Fibroblast of lung (primary cell): ENCODE measurements at regions not wholly inside any gene's neighbourhood (a gene's known extent, or its start where the extent isn't known, plus 50 kb on each side); places are given as distances from the start of the nearest gene placed in this dataset.

Source experiments
- EZH2 ChIP-seq: IDR thresholded peaks from 2 replicates; pipeline ENCODE4 v1.5.1; 2012; ENCODE audit warnings: low read length, control low read depth, mild to moderate bottlenecking; ENCODE audit errors: missing control alignments
- TF ChIP-seq, protein P1 (sequence below), 2 donors: IDR thresholded peaks in 1 of 2; conservative IDR thresholded peaks in 1 of 2; 1 replicate in 1 of 2; 2 replicates in 1 of 2; pipeline ENCODE4 v1.5.1; 2011 to 2012; ENCODE audit warnings: low read length in 2 of 2, control low read depth in 1 of 2, inconsistent platforms in 1 of 2, low read depth in 1 of 2, mild to moderate bottlenecking in 1 of 2

DNA sequence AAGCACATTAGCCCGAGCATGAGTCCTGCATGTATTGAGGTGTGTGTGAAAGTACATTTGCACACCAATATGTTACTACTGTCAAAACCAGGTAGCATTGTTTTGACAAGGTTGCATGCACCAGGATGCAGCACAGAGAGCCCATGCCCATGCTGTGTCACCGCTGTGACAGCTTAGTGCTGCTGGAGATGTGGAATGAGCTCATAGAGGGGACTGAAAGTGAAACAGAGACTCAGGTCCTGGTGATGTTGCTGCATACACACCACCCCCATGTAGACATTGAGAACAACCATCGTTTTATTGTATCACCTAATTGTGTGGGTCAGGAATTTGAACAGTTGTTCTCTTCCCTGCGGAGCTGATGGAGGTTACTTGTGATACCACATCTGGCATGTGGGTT is 53.0 kb downstream of the GADD45G start:
- TF ChIP-seq, protein P1, sequence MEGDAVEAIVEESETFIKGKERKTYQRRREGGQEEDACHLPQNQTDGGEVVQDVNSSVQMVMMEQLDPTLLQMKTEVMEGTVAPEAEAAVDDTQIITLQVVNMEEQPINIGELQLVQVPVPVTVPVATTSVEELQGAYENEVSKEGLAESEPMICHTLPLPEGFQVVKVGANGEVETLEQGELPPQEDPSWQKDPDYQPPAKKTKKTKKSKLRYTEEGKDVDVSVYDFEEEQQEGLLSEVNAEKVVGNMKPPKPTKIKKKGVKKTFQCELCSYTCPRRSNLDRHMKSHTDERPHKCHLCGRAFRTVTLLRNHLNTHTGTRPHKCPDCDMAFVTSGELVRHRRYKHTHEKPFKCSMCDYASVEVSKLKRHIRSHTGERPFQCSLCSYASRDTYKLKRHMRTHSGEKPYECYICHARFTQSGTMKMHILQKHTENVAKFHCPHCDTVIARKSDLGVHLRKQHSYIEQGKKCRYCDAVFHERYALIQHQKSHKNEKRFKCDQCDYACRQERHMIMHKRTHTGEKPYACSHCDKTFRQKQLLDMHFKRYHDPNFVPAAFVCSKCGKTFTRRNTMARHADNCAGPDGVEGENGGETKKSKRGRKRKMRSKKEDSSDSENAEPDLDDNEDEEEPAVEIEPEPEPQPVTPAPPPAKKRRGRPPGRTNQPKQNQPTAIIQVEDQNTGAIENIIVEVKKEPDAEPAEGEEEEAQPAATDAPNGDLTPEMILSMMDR (conservative IDR thresholded peaks at IDR 0.05 in 1 of 2, IDR thresholded peaks at IDR 0.05 in 1 of 2; ENCODE audit: low read depth in 1 of 2, low read length in 2 of 2): no peak
- TF ChIP-seq EZH2: no peak
